ENCODE measurements at regions not wholly inside any gene's neighbourhood (a gene's known extent, or its start where the extent isn't known, plus 50 kb on each side); places are given as distances from the start of the nearest gene placed in this dataset.

DNA sequence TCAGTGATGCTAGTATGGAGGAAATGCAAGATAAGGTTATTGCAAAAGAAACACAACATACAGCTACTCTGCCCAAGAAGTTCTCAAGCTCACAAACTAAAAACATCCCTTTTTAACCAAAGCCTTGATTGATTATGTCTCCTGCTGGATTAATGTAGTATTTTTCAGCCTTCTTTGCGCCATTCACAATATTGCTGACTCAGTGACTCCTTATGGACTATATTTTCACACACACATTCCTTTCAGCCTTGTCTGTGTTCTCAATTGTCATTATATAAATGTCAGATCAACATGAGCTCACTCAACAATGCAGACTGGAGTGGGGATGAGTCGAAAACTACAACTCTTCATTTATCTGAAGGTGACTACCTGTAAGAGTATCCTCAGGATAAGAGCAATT is 579.3 kb upstream of the CDH8 start:
- TF ChIP-seq, protein P1, sequence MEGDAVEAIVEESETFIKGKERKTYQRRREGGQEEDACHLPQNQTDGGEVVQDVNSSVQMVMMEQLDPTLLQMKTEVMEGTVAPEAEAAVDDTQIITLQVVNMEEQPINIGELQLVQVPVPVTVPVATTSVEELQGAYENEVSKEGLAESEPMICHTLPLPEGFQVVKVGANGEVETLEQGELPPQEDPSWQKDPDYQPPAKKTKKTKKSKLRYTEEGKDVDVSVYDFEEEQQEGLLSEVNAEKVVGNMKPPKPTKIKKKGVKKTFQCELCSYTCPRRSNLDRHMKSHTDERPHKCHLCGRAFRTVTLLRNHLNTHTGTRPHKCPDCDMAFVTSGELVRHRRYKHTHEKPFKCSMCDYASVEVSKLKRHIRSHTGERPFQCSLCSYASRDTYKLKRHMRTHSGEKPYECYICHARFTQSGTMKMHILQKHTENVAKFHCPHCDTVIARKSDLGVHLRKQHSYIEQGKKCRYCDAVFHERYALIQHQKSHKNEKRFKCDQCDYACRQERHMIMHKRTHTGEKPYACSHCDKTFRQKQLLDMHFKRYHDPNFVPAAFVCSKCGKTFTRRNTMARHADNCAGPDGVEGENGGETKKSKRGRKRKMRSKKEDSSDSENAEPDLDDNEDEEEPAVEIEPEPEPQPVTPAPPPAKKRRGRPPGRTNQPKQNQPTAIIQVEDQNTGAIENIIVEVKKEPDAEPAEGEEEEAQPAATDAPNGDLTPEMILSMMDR (IDR thresholded peaks at IDR 0.05): no peak
- no peak for TF ChIP-seq POLR2A (IDR thresholded peaks at IDR 0.05)

Measured in uterus (tissue), 2 donors.